K562 (cell line): ENCODE measurements at regions not wholly inside any gene's neighbourhood (a gene's known extent, or its start where the extent isn't known, plus 50 kb on each side); places are given as distances from the start of the nearest gene placed in this dataset.

Experiments
- ATAC-seq: fragments of 200-7000 bp; cut with Tn5 transposase; 3 replicates; pipeline ENCODE4 v1.9.1; 2020; ENCODE audit warnings: moderate library complexity
- BruUV-seq: library from RNA; stranded (reverse); fragments of 400-500 nt; replicated peaks from 2 replicates; lab custom pipeline; 2021; lab: Mats Ljungman, UMichigan
- CTCF ChIA-PET: fragments of 300-600 bp; formaldehyde crosslinking; extraction: SDS; loops from one replicate; lab custom pipeline; 2021; ENCODE audit warnings: low intra/inter-chr PET ratio; lab: Yijun Ruan, JAX
- POLR2A ChIA-PET: fragments of 300-600, 350-650 bp; sonication (Branson Sonifier 250); formaldehyde crosslinking; extraction: SDS; loops from one replicate; lab custom pipeline; 2021; ENCODE audit warnings: antibody characterized with exemption, inconsistent platforms; lab: Yijun Ruan, JAX
- DNase-seq, 4 experiments: peaks; one replicate each; pipeline versions ENCODE4 v3.0.0 to v3.0.0-alpha.2; 2011 to 2018; ENCODE audit warnings: low spot score in 3 of 4, mixed read lengths in 3 of 4; ENCODE audit errors: extremely low read depth in 1 of 4
- FAIRE-seq: peaks from 2 replicates; lab custom pipeline; 2011; peaks lifted over from hg19 to GRCh38; lab: Jason Lieb, UNC
- H2AFZ ChIP-seq: 2 replicates; pipeline ENCODE4 v1.6.0; 2011; ENCODE audit warnings: low read depth, low read length, control low read depth, inconsistent platforms
- H3K27ac ChIP-seq: fragments of 200-600 bp; 3 replicates; pipeline ENCODE4 v1.8.0; 2011; ENCODE audit warnings: low read depth, mild to moderate bottlenecking, control low read depth, inconsistent platforms, low read length, moderate library complexity, mixed read lengths; ENCODE audit errors: extremely low read depth
- H3K27me3 ChIP-seq, 2 experiments: fragments of 300-600 bp in 1 of 2; 2 replicates in 1 of 2; 3 replicates in 1 of 2; pipeline versions ENCODE4 v1.6.0 to v1.8.0; 2011; ENCODE audit warnings: inconsistent platforms in 2 of 2, low read length in 2 of 2, mild to moderate bottlenecking in 1 of 2, mixed read lengths in 1 of 2, moderate library complexity in 1 of 2; ENCODE audit not compliant: control insufficient read depth in 2 of 2, insufficient read depth in 2 of 2
- H3K36me3 ChIP-seq: fragments of 300-600 bp; 3 replicates; pipeline ENCODE4 v1.8.0; 2011; ENCODE audit warnings: mild to moderate bottlenecking, low read length, inconsistent platforms; ENCODE audit not compliant: control insufficient read depth, insufficient read depth
- H3K4me1 ChIP-seq, 2 experiments: fragments of 200-600 bp in 1 of 2; replicated peaks in 1 of 2; 2 replicates in 1 of 2; 3 replicates in 1 of 2; pipeline versions ENCODE4 v1.5.1 to v1.8.0; 2011; ENCODE audit warnings: inconsistent platforms in 2 of 2, low read length in 2 of 2, mild to moderate bottlenecking in 1 of 2, mixed read lengths in 1 of 2, moderate library complexity in 1 of 2; ENCODE audit not compliant: control insufficient read depth in 2 of 2, insufficient read depth in 2 of 2
- H3K4me2 ChIP-seq: 2 replicates; pipeline ENCODE4 v1.6.1; 2011; ENCODE audit warnings: low read length, control low read depth, inconsistent platforms, mixed read lengths; ENCODE audit not compliant: insufficient read depth
- H3K4me3 ChIP-seq: fragments of 200-600 bp; sonication (generic), shearing (Covaris generic); 2 replicates; pipeline ENCODE4 v1.5.1; 2016; ENCODE audit warnings: control low read depth, inconsistent platforms
- H3K79me2 ChIP-seq: fragments of 200-600 bp; 3 replicates; pipeline ENCODE4 v1.8.0; 2011; ENCODE audit warnings: low read length, inconsistent platforms; ENCODE audit not compliant: control insufficient read depth, insufficient read depth
- H3K9ac ChIP-seq, 2 experiments: 2 replicates each; pipeline versions ENCODE4 v1.6.0 to v1.6.1; 2011; ENCODE audit warnings: low read depth in 2 of 2, low read length in 2 of 2, control low read depth in 1 of 2, inconsistent platforms in 1 of 2, mild to moderate bottlenecking in 1 of 2, mixed read lengths in 1 of 2; ENCODE audit not compliant: insufficient read depth in 1 of 2
- H3K9me1 ChIP-seq: one replicate; pipeline ENCODE4 v1.6.0; 2011; ENCODE audit warnings: inconsistent platforms, mild to moderate bottlenecking, low read length, moderate library complexity; ENCODE audit not compliant: control insufficient read depth, insufficient read depth
- H3K9me3 ChIP-seq: replicated peaks from 2 replicates; pipeline ENCODE4 v1.5.1; 2011; ENCODE audit warnings: low read depth, low read length, inconsistent platforms; ENCODE audit not compliant: control insufficient read depth, insufficient read depth
- H4K20me1 ChIP-seq: replicated peaks from 2 replicates; pipeline ENCODE4 v1.6.1; 2011; ENCODE audit warnings: low read length, inconsistent platforms, mixed read lengths; ENCODE audit not compliant: control insufficient read depth, insufficient read depth
- C11orf30 ChIP-seq: fragments of 450-650 bp; IDR thresholded peaks from 2 replicates; pipeline ENCODE4 v1.6.1; 2016; ENCODE audit warnings: low read depth, mild to moderate bottlenecking
- ETS2 ChIP-seq: IDR thresholded peaks from 2 replicates; pipeline ENCODE4 v1.6.1; 2016; ENCODE audit warnings: borderline replicate concordance, missing genetic modification characterization, mild to moderate bottlenecking, moderate library complexity, missing compliant biosample characterization; ENCODE audit not compliant: poor library complexity, severe bottlenecking
- FOS ChIP-seq: IDR thresholded peaks from 3 replicates; pipeline ENCODE4 v1.6.1; 2011; ENCODE audit not compliant: insufficient read length; ENCODE audit errors: extremely low read depth
- HMGN3 ChIP-seq: IDR thresholded peaks from 2 replicates; pipeline ENCODE4 v1.6.1; 2011; ENCODE audit warnings: borderline replicate concordance, low read depth, mild to moderate bottlenecking, mixed read lengths, low read length; ENCODE audit not compliant: insufficient read length; ENCODE audit errors: extremely low read depth
- HNRNPH1 ChIP-seq: fragments of 200-400 bp; formaldehyde crosslinking; optimal IDR thresholded peaks from 2 replicates; pipeline ENCODE3; 2017; ENCODE audit warnings: low read depth, mild to moderate bottlenecking, low read length, moderate library complexity
- KLF6 ChIP-seq: fragments of 250-450 bp; sonication (Bioruptor Pico); IDR thresholded peaks from 2 replicates; pipeline ENCODE4 v1.4.0; 2020; ENCODE audit warnings: mild to moderate bottlenecking, moderate library complexity, borderline replicate concordance
- POLR2AphosphoS2 ChIP-seq: IDR thresholded peaks from 2 replicates; pipeline ENCODE4 v1.6.1; 2012; ENCODE audit warnings: low read length, improper control_type of control experiment
- PRDM10 ChIP-seq: fragments of 450-650 bp; IDR thresholded peaks from 2 replicates; pipeline ENCODE4 v1.6.1; 2018; ENCODE audit not compliant: partially characterized antibody
- ZBTB33 ChIP-seq: sonication (generic); formaldehyde crosslinking; IDR thresholded peaks from 2 replicates; pipeline ENCODE4 v1.8.1; 2023; ENCODE audit warnings: mild to moderate bottlenecking, missing genetic modification reagents
- ZFP1 ChIP-seq: fragments of 450-650 bp; formaldehyde crosslinking; IDR thresholded peaks from 2 replicates; pipeline ENCODE4 v1.4.0; 2020; ENCODE audit warnings: mild to moderate bottlenecking, mixed read lengths
- ZNF24 ChIP-seq: fragments of 450-650 bp; IDR thresholded peaks from 2 replicates; pipeline ENCODE4 v1.6.1; 2016
- ZNF57 ChIP-seq: fragments of 450-650 bp; formaldehyde crosslinking; IDR thresholded peaks from 2 replicates; pipeline ENCODE4 v1.4.0; 2020; ENCODE audit warnings: mild to moderate bottlenecking, moderate library complexity
- WGBS: fragments of 100-300 bp; shearing (Covaris generic); methylation state at CpG from one replicate; pipeline ENCODE4 v1.1.6; 2016; ENCODE audit warnings: low coverage, mixed read lengths; ENCODE audit not compliant: insufficient coverage; ENCODE audit errors: missing lambda C conversion rate; 5-methylcytosine and 5-hydroxymethylcytosine counted together
- in situ Hi-C: fragments of 300-500 bp; cut with MboI; formaldehyde crosslinking; loops from 4 replicates; pipeline ENCODE4 v1.15.0; 2018; ENCODE audit warnings: inconsistent platforms, mixed read lengths
- intact Hi-C: fragments of 100-400 bp; cut with micrococcal nuclease; formaldehyde crosslinking; loops from 2 replicates; pipeline ENCODE4 v1.14.2; 2022
- TF ChIP-seq, protein P1 (sequence below), 2 experiments: fragments of 450-650 bp in 1 of 2; IDR thresholded peaks; 2 replicates each; pipeline ENCODE4 v1.6.1; 2011 to 2017; ENCODE audit warnings: low read depth in 2 of 2, antibody characterized with exemption in 1 of 2, borderline replicate concordance in 1 of 2, low read length in 1 of 2, mild to moderate bottlenecking in 1 of 2, mixed read lengths in 1 of 2; ENCODE audit not compliant: control insufficient read depth in 1 of 2

- TF ChIP-seq PRDM10 (no peak), FOS (no peak)
Observed at GRCh38 chr14:37900561-37900960, 305.1 kb downstream of the TTC6 start (continued).

DNA sequence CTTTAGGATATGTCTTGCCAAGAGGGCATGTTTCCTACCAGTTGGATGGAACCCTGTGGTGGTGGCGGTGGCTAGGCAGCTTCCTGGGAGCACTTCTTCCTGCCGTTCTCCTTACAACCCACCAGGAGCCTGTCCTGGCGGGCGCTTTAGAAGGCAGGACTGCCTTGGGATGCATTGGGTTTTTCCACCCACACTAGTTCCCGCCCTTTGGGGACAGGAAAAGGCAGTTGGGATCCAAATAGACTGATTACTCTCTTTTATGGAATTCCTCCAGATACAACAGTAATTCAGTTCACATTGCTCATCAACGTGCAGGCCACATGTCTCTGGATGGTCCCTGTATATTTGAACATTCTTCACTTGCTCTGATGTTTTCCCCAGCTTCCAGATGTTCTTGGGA, 305.7 kb upstream of the SSTR1 start:
- Histone ChIP-seq H3K36me3 (no peaks in the 10 kb centered on the region), H3K79me2 (no peaks in the 10 kb centered on the region), H3K4me1 (no peaks in the 10 kb centered on the region), H3K9ac (no peak overlapping the region), H4K20me1 (no peaks in the 10 kb centered on the region), H3K9me1 (no peaks in the 10 kb centered on the region), H3K27ac (no peak overlapping the region), H3K4me3 (no peak overlapping the region), H2AFZ (no peak overlapping the region), H3K27me3 (no peaks in the 10 kb centered on the region), H3K9me3 (no peaks in the 10 kb centered on the region), H3K4me2 (no peak overlapping the region)
- no TSS peak for BruUV-seq
- DNase-seq (no peak), FAIRE-seq (no peak), ATAC-seq (no peak)
- CTCF ChIA-PET = no interaction called here
- intact Hi-C loops = loop anchor here (2.0 to 5.0 kb wide), 2 partner anchors 965 to 1115 kb away; no protein-coding TSS in a partner anchor
- in situ Hi-C loops = no loop called here
- 0% methylated on average over 5 of the region's 6 CpGs for WGBS
- POLR2A ChIA-PET = no interaction called here
- no peak for TF ChIP-seq C11orf30
- TF ChIP-seq KLF6 (CRISPR knock-in tag) = no peak
- TF ChIP-seq ZBTB33 = no peak
- no peak for TF ChIP-seq ZNF24
- TF ChIP-seq, protein P1, sequence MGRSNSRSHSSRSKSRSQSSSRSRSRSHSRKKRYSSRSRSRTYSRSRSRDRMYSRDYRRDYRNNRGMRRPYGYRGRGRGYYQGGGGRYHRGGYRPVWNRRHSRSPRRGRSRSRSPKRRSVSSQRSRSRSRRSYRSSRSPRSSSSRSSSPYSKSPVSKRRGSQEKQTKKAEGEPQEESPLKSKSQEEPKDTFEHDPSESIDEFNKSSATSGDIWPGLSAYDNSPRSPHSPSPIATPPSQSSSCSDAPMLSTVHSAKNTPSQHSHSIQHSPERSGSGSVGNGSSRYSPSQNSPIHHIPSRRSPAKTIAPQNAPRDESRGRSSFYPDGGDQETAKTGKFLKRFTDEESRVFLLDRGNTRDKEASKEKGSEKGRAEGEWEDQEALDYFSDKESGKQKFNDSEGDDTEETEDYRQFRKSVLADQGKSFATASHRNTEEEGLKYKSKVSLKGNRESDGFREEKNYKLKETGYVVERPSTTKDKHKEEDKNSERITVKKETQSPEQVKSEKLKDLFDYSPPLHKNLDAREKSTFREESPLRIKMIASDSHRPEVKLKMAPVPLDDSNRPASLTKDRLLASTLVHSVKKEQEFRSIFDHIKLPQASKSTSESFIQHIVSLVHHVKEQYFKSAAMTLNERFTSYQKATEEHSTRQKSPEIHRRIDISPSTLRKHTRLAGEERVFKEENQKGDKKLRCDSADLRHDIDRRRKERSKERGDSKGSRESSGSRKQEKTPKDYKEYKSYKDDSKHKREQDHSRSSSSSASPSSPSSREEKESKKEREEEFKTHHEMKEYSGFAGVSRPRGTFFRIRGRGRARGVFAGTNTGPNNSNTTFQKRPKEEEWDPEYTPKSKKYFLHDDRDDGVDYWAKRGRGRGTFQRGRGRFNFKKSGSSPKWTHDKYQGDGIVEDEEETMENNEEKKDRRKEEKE (IDR thresholded peaks at IDR 0.05; ENCODE audit: borderline replicate concordance in 1 of 2, control insufficient read depth in 1 of 2, low read depth in 2 of 2, low read length in 1 of 2) = no peak
- no peak for TF ChIP-seq POLR2AphosphoS2
- no peak for TF ChIP-seq ETS2 (tag)
- TF ChIP-seq HMGN3 = no peak
- TF ChIP-seq ZFP1 (CRISPR knock-in tag) = no peak
- no peak for TF ChIP-seq HNRNPH1
- no peak for TF ChIP-seq ZNF57 (CRISPR knock-in tag)
